CD4-positive, alpha-beta T cell treated with Interleukin-2 at 100 ng/mL for 4 hours (primary cell): ENCODE measurements at regions not wholly inside any gene's neighbourhood (a gene's known extent, or its start where the extent isn't known, plus 50 kb on each side); places are given as distances from the start of the nearest gene placed in this dataset.

Source experiments
- DNase-seq: peaks from one replicate; pipeline ENCODE4 v3.0.0-alpha.2; 2020; ENCODE audit warnings: low spot score

DNA sequence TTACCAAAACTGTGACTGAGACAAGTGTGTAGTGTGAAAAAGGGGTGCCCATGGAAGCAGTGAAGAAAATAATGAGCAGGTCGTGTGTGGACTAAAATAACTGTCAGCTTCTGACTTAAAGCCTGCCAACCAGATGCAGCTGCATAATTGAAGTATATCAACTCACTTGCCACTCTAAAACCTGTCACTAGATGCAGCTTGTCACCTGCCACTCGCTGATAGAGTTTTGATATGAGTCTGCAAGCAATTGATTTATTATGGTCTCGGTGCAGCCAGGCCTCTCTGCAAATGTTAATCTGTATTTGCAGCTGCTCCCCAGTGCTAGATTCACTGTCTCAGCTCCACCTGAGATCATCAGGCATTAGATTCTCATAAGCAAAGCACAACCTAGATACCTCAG lies 1090.0 kb upstream of the EYS start:
- no peak for DNase-seq

- DNase-seq = no peak
These were observed 1081.6 kb upstream of the EYS start for GRCh38 chr6:66788579-66788978.

- DNase-seq = no peak
These were observed 1065.8 kb upstream of the EYS start for GRCh38 chr6:66772800-66773199.

DNA sequence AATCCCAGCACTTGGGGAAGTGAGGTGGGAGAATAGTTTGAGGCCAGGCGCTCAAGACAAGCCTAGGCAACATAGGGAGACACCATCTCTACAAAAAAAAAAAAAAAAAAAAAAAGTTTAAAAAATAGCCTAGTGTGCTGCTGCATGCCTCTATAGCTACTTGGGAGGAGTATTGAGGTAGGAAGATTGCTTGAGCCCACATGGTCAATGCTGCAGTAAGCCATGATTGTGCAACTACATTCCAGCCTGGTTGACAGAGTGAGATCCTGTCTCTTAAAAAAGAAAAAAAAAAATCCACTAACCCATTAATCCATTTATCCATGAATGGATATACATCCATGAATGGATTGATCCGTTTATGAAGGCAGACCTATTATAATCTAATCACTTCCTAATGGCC lies 1064.6 kb upstream of the EYS start:
- no peak for DNase-seq

DNA sequence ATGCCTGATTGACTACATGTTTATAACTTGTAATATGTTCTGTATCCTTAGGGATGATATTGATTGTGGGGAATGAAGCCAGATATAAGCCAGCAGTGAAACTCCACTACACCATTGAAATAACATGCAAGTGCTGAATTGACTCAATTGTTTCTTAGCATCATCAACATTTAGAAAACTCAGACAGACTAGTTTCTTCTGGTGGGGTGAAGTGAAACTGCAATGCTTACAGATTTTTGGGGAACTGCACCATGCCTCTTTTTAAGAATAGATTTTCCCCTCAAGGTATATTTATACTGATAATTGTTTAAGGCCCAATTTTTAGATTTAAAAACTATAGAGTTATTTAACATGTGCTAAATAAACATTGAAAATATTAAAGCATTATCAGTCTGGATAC lies 1044.6 kb upstream of the EYS start:
- no peak for DNase-seq

- no peak for DNase-seq
These were observed 1033.3 kb upstream of the EYS start for GRCh38 chr6:66740346-66740745.

- DNase-seq = no peak
These were observed 1028.3 kb upstream of the EYS start for GRCh38 chr6:66735106-66735890.

DNA sequence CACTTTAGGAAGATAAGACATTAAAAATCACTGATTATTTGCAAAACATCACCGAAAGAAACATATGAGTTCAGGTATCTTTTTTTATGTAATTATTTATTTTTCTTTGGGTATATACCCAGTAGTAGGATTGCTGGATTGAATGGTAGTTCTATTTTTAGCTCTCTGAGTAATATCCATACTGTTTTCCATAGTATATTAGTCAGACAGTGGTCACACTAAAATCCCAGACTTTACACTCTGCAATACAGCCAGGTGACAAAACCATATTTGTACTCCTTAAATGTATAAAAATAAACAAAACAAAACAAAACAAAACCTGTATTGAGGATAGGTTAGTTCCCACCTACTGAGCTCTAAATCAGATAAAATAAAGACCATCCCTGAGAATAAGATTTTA lies 1024.3 kb upstream of the EYS start:
- DNase-seq = no peak

- DNase-seq = no peak
These were observed 1018.6 kb upstream of the EYS start for GRCh38 chr6:66725670-66726069.

DNA sequence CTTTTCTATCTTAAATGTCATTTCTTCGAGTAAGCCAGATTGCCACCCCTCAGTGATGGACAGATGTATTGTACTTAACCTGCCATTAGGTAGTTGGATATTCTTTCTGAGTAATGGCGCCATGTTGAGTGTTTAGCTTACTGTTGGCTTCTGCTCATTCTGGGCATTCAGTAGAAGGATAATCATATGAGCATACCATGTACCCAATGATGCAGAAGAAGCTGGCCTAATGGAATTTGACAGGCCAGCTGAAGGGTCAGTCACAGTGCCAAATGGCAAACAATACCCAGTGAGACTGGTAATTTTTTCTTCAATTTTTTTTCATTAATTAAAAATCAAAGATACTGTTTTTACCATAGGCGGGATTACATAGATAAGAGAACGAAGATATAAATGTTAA lies 1010.8 kb upstream of the EYS start:
- no peak for DNase-seq

DNA sequence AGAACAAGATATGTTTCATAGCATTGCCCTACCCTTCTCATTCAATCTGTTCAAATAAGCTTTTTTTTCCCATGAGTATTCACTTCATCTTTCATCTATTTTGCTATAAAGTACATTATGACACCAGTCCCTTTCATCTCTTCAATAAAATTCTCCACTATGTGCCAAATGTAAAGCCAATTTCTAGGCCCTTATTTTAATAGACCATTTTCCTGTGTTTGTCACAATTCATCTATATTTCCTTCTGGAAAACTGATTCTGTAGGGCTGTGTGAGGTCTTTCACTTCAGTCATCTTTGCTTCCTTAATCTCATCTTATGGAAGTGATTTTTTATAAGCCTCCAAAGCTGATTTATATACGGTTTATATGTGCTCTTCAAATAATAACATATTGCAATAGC lies 992.4 kb upstream of the EYS start:
- DNase-seq = no peak

DNA sequence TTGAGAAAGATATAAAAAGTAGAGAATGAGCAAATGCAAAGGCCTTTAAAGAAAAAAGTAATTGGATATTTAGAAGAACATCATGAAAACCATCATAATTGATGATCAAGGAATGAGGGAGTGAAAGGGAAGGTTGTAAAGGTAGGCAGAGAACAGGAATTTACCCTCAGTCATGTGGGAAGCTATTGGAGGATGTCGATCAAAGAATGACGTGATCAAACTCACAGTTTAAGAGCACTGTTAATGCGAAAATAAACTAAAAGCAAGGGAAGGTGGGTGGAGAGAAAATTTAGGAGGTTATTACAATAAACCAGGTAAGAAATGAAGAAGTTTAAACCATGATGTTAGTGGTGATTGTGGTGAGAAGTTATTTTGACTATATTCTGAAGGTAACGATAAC lies 982.6 kb upstream of the EYS start:
- no peak for DNase-seq

GRCh38 chr6:66687611-66688140 lies 980.6 kb upstream of the EYS start:
- DNase-seq = no peak

DNA sequence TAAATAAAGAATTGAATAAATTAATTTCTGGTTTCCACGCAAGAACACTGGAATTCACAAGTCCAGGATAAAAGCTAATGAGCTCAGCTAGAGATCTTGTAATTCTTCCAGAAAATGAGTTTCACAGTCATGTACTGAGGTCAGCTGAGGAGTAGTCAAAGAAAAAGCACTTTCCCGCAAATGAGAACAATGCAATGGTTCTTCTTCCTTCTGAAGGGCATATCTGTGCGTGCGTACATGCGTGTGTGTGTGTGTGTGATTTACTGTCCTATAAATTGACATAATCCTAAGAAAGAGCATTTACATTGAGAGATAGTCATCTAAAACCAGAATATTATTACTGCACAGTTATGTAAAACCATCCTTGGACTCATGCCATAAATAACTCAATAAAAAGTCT lies 968.9 kb upstream of the EYS start:
- DNase-seq = no peak

DNA sequence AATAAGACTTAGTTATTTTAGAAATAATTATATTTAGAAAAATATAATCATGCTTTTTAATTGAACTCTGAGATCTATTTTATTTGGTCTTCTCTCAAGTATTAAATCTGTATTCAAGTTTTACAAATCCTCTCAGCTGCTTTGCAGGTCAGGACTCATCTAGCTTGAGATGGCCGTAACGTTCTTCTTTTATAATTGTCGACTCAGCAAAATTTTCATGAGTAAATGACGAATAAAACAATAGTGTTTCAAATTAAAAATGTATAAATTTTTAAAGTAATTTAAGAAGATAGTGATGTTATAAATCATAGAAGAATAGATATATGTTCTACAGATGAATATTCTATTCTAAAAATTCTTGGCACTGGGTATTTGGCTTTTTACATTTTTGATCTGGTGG lies 957.1 kb upstream of the EYS start:
- DNase-seq = no peak

GRCh38 chr6:66662721-66663507 lies 955.9 kb upstream of the EYS start:
- no peak for DNase-seq

GRCh38 chr6:66662196-66662595 lies 955.2 kb upstream of the EYS start:
- no peak for DNase-seq

- no peak for DNase-seq
These were observed 948.4 kb upstream of the EYS start for GRCh38 chr6:66655420-66655819.

DNA sequence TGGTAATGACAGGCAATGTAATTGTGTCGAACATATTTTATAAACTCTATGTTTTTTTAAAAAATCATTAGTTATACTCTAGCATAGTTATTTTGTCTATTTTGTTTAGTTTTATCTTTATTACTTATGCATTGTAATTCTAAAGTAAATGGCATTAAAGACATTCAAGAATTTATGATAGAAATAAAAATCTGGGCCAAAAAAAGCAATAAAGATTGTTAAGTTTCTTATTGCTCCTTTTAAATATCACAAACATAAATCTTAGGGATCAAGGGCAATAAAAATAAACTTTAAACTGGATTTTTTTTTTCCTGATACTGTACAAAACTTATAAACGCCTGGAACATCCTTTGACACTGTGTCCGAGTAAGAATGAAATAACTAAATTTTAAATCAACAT lies 931.5 kb upstream of the EYS start:
- no peak for DNase-seq

DNA sequence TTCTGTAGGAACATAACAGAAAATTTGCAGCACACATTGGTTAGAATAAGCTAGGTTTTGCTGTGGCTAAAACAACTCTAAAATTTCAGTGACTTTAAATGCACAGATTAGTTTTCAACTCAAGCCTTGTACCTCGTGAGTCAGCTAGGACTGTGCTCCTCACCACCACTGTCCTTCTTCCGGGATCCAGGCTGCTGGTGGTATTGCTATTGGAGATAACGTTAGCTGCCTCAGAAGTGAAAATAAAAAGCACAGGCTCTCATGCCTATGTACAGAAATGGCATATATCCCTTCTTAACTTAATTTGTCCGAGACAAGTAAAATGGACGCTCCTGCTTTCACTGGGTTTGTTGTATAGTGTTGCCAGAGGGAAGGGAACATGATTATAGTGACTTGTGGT lies 931.1 kb upstream of the EYS start:
- DNase-seq = no peak

DNA sequence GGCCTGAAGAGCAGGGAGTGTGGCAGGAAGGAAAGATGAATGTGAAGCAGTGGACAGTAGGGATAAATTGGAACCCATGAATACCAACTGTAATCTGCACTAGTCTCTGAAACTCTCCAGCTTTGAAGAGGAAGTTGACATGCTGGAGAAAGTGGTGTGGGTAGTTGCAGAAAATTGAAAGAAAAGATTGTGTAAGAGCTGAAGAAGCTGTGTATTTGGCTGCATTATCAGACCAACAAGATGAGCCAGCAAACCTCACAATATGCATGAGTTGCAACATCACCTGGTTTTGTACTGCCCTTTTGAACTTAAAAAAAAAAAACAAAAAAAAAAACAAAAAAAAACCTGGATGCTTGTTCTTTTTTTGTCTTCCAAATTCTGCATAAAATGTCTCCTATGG lies 921.9 kb upstream of the EYS start:
- DNase-seq = no peak

DNA sequence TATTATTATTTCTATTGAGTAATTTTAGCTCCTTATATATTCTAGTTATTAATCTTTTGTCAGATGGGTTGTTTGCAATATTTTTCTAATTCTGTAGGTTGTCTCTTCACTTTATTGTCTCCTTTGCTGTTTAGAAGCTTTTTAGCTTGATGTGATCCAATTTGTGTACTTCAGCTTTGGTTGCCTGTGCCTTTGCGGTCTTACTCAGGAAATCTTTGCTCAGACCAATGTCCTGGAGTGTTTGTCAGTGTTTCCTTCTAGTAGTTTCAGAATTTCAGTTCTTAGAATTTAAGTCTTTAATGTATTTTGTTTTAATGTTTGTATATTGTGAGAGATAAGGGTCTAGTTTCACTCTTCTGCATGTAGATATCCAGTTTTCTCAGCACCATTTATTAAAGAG lies 916.0 kb upstream of the EYS start:
- no peak for DNase-seq

DNA sequence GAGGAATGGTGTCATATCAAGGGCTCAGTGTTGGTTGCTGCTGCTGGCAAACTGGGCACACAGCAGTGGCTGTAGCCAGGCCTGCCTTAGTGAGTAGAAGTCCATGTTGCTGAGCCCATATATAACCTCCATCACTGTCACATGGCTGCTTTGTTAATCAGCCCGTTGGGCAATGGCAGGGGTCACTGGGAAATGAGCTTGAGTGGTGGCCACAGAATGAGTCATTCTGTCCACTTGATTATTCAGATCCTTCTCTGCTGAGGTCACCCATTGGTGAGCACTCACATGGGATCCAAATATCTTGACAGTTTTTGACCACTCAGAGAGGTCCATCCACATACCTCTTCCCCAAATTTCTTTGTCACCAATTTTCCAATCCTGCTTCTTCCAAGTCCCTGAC lies 898.9 kb upstream of the EYS start:
- DNase-seq = no peak

- no peak for DNase-seq
These were observed 898.0 kb upstream of the EYS start for GRCh38 chr6:66605011-66605410.
